Activated CD4-positive, alpha-beta T cell treated with anti-CD3 and anti-CD28 coated beads, Interleukin-2, amount 10 ng/mL, durations not matched to agents 24 days and 14 days (primary cell): ENCODE measurements at regions not wholly inside any gene's neighbourhood (a gene's known extent, or its start where the extent isn't known, plus 50 kb on each side); places are given as distances from the start of the nearest gene placed in this dataset.
"Not testable (repeated sequence)": the region's sequence is repeated elsewhere in the genome, so short reads cannot be mapped to it uniquely, and the experiment has no call there.

Source experiments
- DNase-seq: peaks from one replicate; pipeline ENCODE4 v3.0.0; 2022
- H3K27ac Mint-ChIP-seq: one replicate; pipeline ENCODE4 v1.8.0; 2022; ENCODE audit warnings: mild to moderate bottlenecking, mixed read lengths
- H3K27me3 Mint-ChIP-seq: one replicate; pipeline ENCODE4 v1.8.0; 2022; ENCODE audit warnings: mixed read lengths
- H3K36me3 Mint-ChIP-seq: one replicate; pipeline ENCODE4 v1.8.0; 2022; ENCODE audit warnings: low read depth, mild to moderate bottlenecking, mixed read lengths
- H3K4me1 Mint-ChIP-seq: one replicate; pipeline ENCODE4 v1.8.0; 2021; ENCODE audit warnings: mixed read lengths
- H3K4me3 Mint-ChIP-seq: one replicate; pipeline ENCODE4 v1.8.0; 2022; ENCODE audit warnings: mild to moderate bottlenecking, moderate library complexity, mixed read lengths
- H3K9me3 Mint-ChIP-seq: one replicate; pipeline ENCODE4 v1.8.0; 2021; ENCODE audit warnings: mixed read lengths
- intact Hi-C: fragments of 100-400 bp; cut with micrococcal nuclease; formaldehyde crosslinking; loops from one replicate; pipeline ENCODE4 v1.15.1; 2023

DNA sequence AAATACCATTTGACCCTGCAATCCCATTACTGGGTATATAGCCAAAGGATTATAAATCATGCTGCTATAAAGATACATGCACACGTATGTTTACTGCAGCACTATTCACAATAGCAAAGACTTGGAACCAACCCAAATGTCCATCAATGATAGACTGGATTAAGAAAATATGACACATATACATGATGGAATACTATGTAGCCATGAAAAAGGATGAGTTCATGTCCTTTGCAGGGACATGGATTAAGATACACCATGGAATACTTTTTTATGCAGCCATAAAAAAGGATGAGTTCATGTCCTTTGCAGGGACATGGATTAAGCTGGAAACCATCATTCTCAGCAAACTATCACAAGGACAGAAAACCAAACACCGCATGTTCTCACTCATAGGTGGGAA is 226.8 kb upstream of the CTNND2 start:
- intact Hi-C loops, H3K4me1 Mint-ChIP-seq, H3K27ac Mint-ChIP-seq, H3K27me3 Mint-ChIP-seq, DNase-seq, H3K36me3 Mint-ChIP-seq, H3K4me3 Mint-ChIP-seq: not testable (repeated sequence)
- peaks cover 23% of the 10 kb centered on the region for H3K9me3 Mint-ChIP-seq

DNA sequence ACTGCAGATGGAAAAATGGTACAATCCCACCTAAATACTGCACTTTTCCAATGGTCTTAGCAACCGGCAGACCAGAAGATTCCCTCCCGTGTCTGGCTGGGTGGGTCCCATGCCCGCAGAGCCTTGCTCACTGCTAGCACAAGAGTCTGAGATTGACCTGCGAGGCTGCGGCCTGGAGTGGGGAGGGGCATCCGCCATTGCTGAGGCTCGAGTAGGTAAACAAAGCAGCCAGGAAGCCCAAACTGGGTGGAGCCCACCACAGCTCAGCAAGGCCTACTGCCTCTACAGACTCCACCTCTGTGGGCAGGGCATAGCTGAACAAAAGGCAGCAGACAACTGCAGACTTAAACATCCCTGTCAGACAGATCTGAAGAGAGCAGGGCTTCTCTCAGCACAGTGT is 221.6 kb upstream of the CTNND2 start:
- H3K36me3 Mint-ChIP-seq, result no peaks in the 10 kb centered on the region
- no peaks in the 10 kb centered on the region for H3K4me1 Mint-ChIP-seq
- no peak overlapping the region for H3K4me3 Mint-ChIP-seq
- DNase-seq, result no peak
- intact Hi-C loops, result no loop called here
- no peaks in the 10 kb centered on the region for H3K27me3 Mint-ChIP-seq
- H3K9me3 Mint-ChIP-seq, result peaks cover 5% of the 10 kb centered on the region
- H3K27ac Mint-ChIP-seq, result no peak overlapping the region

DNA sequence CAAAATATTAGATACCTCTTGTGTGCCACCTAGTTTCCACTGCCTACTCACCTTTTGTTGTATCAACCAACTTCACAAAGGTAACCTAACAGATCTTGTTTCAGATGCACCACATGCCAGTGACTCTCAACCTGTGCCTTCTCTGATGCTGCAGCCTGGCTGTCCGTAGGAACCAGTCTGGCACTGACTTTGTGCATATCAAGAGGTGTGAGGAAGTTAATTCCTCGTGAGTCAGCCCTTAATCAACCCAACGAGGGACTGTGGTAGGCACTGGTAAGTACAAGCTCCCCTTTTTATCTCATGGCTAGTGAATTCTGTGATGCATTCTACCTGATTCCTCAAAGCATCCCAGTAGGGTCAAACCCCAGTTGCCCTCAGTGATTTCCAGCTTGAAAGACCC is 215.4 kb upstream of the CTNND2 start:
- H3K27ac Mint-ChIP-seq, result no peak overlapping the region
- no peaks in the 10 kb centered on the region for H3K36me3 Mint-ChIP-seq
- H3K27me3 Mint-ChIP-seq, result no peaks in the 10 kb centered on the region
- H3K4me1 Mint-ChIP-seq, result no peaks in the 10 kb centered on the region
- DNase-seq, result no peak
- peaks cover 8% of the 10 kb centered on the region for H3K9me3 Mint-ChIP-seq
- H3K4me3 Mint-ChIP-seq, result no peak overlapping the region
- intact Hi-C loops, result no loop called here

GRCh38 chr5:12114075-12114474 is 209.8 kb upstream of the CTNND2 start:
- H3K27ac Mint-ChIP-seq, result no peak overlapping the region
- no peak for DNase-seq
- H3K4me3 Mint-ChIP-seq, result no peak overlapping the region
- H3K9me3 Mint-ChIP-seq, result peaks cover 3% of the 10 kb centered on the region
- H3K36me3 Mint-ChIP-seq, result no peaks in the 10 kb centered on the region
- no peaks in the 10 kb centered on the region for H3K4me1 Mint-ChIP-seq
- intact Hi-C loops, result no loop called here
- no peaks in the 10 kb centered on the region for H3K27me3 Mint-ChIP-seq

DNA sequence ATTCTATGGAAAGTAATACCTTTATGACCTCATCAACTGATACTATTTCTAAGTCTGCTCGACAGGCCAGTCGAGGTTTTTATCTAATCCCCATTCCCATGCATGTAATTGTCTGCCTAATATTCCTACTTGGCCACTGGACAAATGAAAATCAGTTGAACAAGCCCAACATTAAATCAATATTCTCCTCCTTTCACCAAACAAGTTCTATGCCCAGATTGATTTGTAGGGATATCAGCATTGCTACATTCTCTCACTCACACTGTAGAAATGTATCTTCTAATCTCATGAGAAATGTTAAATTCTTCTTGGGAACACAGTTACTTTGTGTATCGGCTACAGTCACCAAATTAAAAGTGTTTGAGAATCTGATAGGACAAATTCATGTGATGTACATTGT is 208.8 kb upstream of the CTNND2 start:
- no peak overlapping the region for H3K27ac Mint-ChIP-seq
- no peaks in the 10 kb centered on the region for H3K4me1 Mint-ChIP-seq
- no peaks in the 10 kb centered on the region for H3K36me3 Mint-ChIP-seq
- intact Hi-C loops, result no loop called here
- no peak for DNase-seq
- no peaks in the 10 kb centered on the region for H3K27me3 Mint-ChIP-seq
- no peak overlapping the region for H3K4me3 Mint-ChIP-seq
- H3K9me3 Mint-ChIP-seq, result peaks cover 6% of the 10 kb centered on the region

- Mint-ChIP-seq H3K36me3 (no peaks in the 10 kb centered on the region), H3K27ac (no peak overlapping the region), H3K27me3 (no peaks in the 10 kb centered on the region), H3K9me3 (peaks cover 3% of the 10 kb centered on the region), H3K4me3 (no peak overlapping the region), H3K4me1 (no peaks in the 10 kb centered on the region)
- intact Hi-C loops, result no loop called here
- DNase-seq, result no peak
Measured at GRCh38 chr5:12111261-12111660, 207.0 kb upstream of the CTNND2 start.

GRCh38 chr5:12110629-12111028 is 206.4 kb upstream of the CTNND2 start:
- Mint-ChIP-seq H3K4me1 (no peaks in the 10 kb centered on the region), H3K36me3 (no peaks in the 10 kb centered on the region), H3K27ac (no peak overlapping the region), H3K27me3 (no peaks in the 10 kb centered on the region), H3K9me3 (peaks cover 3% of the 10 kb centered on the region), H3K4me3 (no peak overlapping the region)
- intact Hi-C loops, result no loop called here
- DNase-seq, result no peak

DNA sequence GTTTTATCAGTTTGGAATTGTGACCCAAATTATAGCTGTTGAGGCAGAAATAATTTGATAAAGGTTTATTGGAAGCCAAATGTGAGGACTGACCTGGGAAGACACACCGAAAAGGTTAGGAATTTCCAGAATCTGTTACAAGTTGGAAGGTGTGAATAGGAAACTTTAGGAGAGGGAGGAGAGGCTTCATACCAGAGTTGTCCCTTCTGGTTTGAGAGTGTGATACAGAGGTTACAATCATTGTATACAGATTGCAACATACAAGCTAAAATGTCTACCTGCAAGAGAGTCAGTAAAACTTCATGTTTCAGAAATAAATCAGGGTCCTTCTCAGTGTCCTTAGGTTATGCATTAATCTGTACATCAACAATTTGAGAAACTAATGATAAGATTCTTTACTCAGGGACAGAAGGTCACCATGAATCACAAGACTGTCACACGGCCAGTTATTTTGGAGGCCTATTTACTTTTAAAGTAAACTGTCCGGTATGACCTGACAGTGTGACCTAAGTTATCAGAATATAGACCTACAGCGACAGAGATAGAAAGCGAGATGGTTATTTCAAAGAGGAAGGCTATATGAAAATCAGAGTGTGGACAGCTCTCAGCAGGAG is 204.9 kb upstream of the CTNND2 start:
- Mint-ChIP-seq H3K4me1 (no peaks in the 10 kb centered on the region), H3K36me3 (no peaks in the 10 kb centered on the region), H3K27ac (no peak overlapping the region), H3K27me3 (no peaks in the 10 kb centered on the region), H3K9me3 (peaks cover 3% of the 10 kb centered on the region), H3K4me3 (no peak overlapping the region)
- DNase-seq, result no peak
- intact Hi-C loops, result no loop called here

DNA sequence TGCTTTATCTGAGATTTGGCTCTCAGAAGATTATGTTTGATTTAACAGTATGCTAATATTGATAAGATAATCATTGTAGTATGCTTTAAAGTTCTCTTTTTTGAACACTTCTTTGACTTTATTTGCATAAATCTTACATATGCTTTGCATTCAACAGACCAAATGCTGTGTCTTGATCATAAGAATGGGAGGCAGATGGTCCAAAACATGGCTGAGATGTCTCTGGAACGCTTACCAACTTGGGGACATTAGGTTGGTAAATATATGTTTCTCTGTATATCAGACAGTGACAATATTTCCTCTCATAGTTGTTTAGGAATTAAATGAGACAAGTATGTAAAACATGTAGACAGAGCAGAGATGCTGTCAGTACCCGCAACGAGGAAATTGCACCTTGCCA is 197.9 kb upstream of the CTNND2 start:
- DNase-seq, result no peak
- Mint-ChIP-seq H3K36me3 (no peaks in the 10 kb centered on the region), H3K9me3 (peaks cover 8% of the 10 kb centered on the region), H3K4me3 (no peak overlapping the region), H3K27ac (no peak overlapping the region), H3K4me1 (no peaks in the 10 kb centered on the region), H3K27me3 (no peaks in the 10 kb centered on the region)
- intact Hi-C loops, result no loop called here

DNA sequence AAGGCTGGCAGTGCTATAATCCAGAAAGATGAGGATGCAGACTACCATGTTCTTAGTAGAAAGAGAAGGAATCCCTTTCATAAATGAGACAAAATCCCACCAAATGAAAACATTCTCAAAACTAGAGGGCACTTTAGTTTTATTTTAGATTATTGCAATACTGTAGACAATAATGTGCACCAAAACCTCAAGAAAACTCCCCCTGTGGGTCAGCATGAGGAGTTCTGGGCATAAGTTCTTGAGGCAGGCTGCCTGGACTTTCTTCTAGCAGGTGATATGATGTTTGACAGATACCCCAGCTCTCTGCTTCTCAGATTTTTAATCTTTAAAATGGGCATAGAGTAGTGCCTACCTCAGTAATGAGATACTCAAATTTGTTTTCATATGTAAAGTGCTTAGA is 196.3 kb upstream of the CTNND2 start:
- no peaks in the 10 kb centered on the region for H3K27me3 Mint-ChIP-seq
- no peaks in the 10 kb centered on the region for H3K36me3 Mint-ChIP-seq
- peaks cover 8% of the 10 kb centered on the region for H3K9me3 Mint-ChIP-seq
- H3K27ac Mint-ChIP-seq, result no peak overlapping the region
- H3K4me1 Mint-ChIP-seq, result no peaks in the 10 kb centered on the region
- DNase-seq, result no peak
- intact Hi-C loops, result no loop called here
- H3K4me3 Mint-ChIP-seq, result no peak overlapping the region

GRCh38 chr5:12099296-12099695 is 195.1 kb upstream of the CTNND2 start:
- no peaks in the 10 kb centered on the region for H3K4me1 Mint-ChIP-seq
- intact Hi-C loops, result no loop called here
- H3K4me3 Mint-ChIP-seq, result no peak overlapping the region
- no peaks in the 10 kb centered on the region for H3K36me3 Mint-ChIP-seq
- peaks cover 8% of the 10 kb centered on the region for H3K9me3 Mint-ChIP-seq
- H3K27me3 Mint-ChIP-seq, result no peaks in the 10 kb centered on the region
- DNase-seq, result no peak
- no peak overlapping the region for H3K27ac Mint-ChIP-seq

DNA sequence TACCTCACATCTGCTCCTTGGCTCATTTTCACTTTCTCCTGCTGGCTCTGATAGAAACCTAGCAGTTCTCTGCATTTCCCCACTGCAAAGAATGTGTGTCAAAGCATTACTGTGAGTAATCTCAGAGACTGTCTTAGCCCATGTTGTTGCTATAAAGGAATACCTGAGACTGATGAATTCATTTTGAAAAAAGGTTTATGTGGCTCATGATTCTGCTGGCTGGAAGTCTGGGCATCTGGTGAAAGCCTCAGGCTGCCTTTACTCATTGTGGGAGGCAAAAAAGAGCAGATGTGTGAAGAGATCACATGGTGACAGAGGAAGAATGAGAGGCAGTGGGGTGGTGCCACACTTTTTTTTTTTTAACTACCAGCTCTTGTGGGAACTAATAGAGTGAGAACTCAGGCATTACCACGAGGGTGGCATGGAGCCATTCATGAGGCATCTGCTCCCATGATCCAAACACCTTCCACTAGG is 191.6 kb upstream of the CTNND2 start:
- intact Hi-C loops, result no loop called here
- H3K27ac Mint-ChIP-seq, result no peak overlapping the region
- H3K4me1 Mint-ChIP-seq, result no peaks in the 10 kb centered on the region
- no peak overlapping the region for H3K4me3 Mint-ChIP-seq
- peaks cover 11% of the 10 kb centered on the region for H3K9me3 Mint-ChIP-seq
- H3K27me3 Mint-ChIP-seq, result no peaks in the 10 kb centered on the region
- H3K36me3 Mint-ChIP-seq, result no peaks in the 10 kb centered on the region
- DNase-seq, result no peak

DNA sequence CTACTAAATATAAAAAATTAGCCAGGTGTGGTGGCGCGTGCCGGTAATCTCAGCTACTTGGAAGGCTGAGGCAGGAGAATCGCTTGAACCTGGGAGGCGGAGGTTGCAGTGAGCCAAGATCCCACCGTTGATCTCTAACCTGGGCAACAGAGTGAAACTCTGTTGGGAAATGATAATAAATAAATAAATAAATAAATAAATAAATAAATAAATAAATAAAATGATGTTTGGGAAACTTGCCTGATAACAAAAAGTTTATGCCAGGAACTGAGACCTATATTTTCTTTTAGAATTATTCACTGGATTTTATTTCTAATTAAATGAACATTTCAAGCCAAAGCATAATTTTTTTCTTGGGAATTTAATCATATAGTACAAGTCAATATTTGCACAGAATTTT is 189.3 kb upstream of the CTNND2 start:
- intact Hi-C loops, result no loop called here
- no peak overlapping the region for H3K27ac Mint-ChIP-seq
- H3K9me3 Mint-ChIP-seq, result peaks cover 3% of the 10 kb centered on the region
- no peaks in the 10 kb centered on the region for H3K36me3 Mint-ChIP-seq
- H3K4me3 Mint-ChIP-seq, result no peak overlapping the region
- H3K4me1 Mint-ChIP-seq, result no peaks in the 10 kb centered on the region
- no peak for DNase-seq
- no peaks in the 10 kb centered on the region for H3K27me3 Mint-ChIP-seq

DNA sequence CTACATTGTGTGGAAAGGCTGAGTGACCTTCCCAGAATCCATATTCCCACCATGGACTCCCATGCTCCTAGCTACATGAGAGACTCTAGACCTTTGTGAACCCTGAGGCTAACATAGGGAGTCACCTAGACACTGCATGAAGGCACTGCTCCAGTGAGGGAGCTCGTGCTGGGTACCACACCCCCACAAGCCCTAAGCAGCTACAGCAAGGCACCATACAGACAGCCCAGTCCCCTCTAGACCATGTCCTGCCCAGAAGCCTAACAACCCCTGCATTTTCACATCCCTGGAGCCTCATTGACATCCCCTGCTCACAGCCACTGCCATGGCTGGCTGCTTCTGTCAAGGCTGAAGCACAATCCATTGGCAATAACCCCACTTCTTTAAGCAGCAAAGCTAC is 176.5 kb upstream of the CTNND2 start:
- Mint-ChIP-seq H3K27ac (no peak overlapping the region), H3K27me3 (no peaks in the 10 kb centered on the region), H3K4me1 (no peaks in the 10 kb centered on the region), H3K9me3 (peaks cover 7% of the 10 kb centered on the region), H3K4me3 (no peak overlapping the region), H3K36me3 (no peaks in the 10 kb centered on the region)
- intact Hi-C loops, result no loop called here
- no peak for DNase-seq

DNA sequence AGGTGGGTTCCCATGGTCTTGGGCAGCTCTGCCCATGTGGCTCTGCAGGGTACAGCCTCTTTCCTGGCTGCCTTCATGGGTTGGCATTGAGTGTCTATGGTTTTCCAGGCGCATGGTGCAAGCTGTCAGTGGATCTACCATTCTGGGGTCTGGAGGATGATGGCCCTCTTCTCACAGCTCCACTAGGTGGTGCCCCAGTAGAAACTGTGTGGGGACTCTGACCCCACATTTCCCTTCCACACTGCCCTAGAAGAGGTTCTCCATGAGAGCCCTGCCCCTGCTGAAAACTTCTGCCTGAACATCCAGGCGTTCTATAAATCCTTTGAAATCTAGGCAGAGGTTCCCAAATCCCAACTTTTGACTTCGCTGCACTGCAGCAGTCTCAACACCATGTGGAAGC is 174.0 kb upstream of the CTNND2 start:
- H3K36me3 Mint-ChIP-seq, H3K27ac Mint-ChIP-seq, intact Hi-C loops, H3K4me1 Mint-ChIP-seq, H3K9me3 Mint-ChIP-seq, H3K4me3 Mint-ChIP-seq, H3K27me3 Mint-ChIP-seq, DNase-seq: not testable (repeated sequence)
